Spleen (tissue), 7 donors: ENCODE measurements at regions not wholly inside any gene's neighbourhood (a gene's known extent, or its start where the extent isn't known, plus 50 kb on each side); places are given as distances from the start of the nearest gene placed in this dataset.

Experiments used
- POLR2A ChIP-seq, 3 donors: fragments of 450-650 bp; IDR thresholded peaks; one replicate each; pipeline ENCODE4 v1.5.1; 2017; ENCODE audit warnings: antibody characterized with exemption in 3 of 3, mild to moderate bottlenecking in 1 of 3
- TF ChIP-seq, protein P1 (sequence below), 11 experiments: fragments of 200-600 bp in 7 of 11; fragments of 450-650 bp in 4 of 11; sonication (generic) in 4 of 11; IDR thresholded peaks in 8 of 11; conservative IDR thresholded peaks in 3 of 11; 1 replicate in 7 of 11; 2 replicates in 4 of 11; pipeline versions ENCODE4 v1.4.0 to v1.8.0; 2016 to 2021; ENCODE audit warnings: antibody characterized with exemption in 11 of 11, inconsistent platforms in 4 of 11, mild to moderate bottlenecking in 1 of 11
- donor health status: DM: no; HTN: no; CAD: no; lungs with moderate emphysema.
- donor health status: DM: no; HTN: no; CAD: no.
- donor health status: DM: no; HTN: no; CAD: no.

- TF ChIP-seq POLR2A (IDR thresholded peaks at IDR 0.05) = no peak
- TF ChIP-seq, protein P1, sequence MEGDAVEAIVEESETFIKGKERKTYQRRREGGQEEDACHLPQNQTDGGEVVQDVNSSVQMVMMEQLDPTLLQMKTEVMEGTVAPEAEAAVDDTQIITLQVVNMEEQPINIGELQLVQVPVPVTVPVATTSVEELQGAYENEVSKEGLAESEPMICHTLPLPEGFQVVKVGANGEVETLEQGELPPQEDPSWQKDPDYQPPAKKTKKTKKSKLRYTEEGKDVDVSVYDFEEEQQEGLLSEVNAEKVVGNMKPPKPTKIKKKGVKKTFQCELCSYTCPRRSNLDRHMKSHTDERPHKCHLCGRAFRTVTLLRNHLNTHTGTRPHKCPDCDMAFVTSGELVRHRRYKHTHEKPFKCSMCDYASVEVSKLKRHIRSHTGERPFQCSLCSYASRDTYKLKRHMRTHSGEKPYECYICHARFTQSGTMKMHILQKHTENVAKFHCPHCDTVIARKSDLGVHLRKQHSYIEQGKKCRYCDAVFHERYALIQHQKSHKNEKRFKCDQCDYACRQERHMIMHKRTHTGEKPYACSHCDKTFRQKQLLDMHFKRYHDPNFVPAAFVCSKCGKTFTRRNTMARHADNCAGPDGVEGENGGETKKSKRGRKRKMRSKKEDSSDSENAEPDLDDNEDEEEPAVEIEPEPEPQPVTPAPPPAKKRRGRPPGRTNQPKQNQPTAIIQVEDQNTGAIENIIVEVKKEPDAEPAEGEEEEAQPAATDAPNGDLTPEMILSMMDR (IDR thresholded peaks at IDR 0.05 in 8 of 11, conservative IDR thresholded peaks at IDR 0.05 in 3 of 11) = no peak
Observed at GRCh38 chr12:47346251-47347019, 266.7 kb upstream of the AMIGO2 start.
